ENCODE measurements at regions not wholly inside any gene's neighbourhood (a gene's known extent, or its start where the extent isn't known, plus 50 kb on each side); places are given as distances from the start of the nearest gene placed in this dataset.

- no peaks in the 10 kb centered on the region for H3K9me3 ChIP-seq
- H3K36me3 ChIP-seq (replicated peaks in 1 of 2; ENCODE audit: insufficient read depth in 1 of 2, low read depth in 2 of 2) = no peaks in the 10 kb centered on the region
- ATAC-seq (no peak), DNase-seq (no peak)
- intact Hi-C loops (cut with DNase I) = no loop called here
- no peak overlapping the region for H3K4me3 ChIP-seq
- H3K27ac ChIP-seq = no peak overlapping the region
- TF ChIP-seq POLR2A (IDR thresholded peaks at IDR 0.05) (no peak), CTCF (IDR thresholded peaks at IDR 0.05) (no peak)
- H3K27me3 ChIP-seq = no peaks in the 10 kb centered on the region
- WGBS, 2 donors = 72 to 80% methylated on average over 1 to 4 of the region's 4 CpGs
- H3K4me1 ChIP-seq = no peaks in the 10 kb centered on the region
These were observed 129.1 kb downstream of the SYT10 start for GRCh38 chr12:33310471-33310870.

DNA sequence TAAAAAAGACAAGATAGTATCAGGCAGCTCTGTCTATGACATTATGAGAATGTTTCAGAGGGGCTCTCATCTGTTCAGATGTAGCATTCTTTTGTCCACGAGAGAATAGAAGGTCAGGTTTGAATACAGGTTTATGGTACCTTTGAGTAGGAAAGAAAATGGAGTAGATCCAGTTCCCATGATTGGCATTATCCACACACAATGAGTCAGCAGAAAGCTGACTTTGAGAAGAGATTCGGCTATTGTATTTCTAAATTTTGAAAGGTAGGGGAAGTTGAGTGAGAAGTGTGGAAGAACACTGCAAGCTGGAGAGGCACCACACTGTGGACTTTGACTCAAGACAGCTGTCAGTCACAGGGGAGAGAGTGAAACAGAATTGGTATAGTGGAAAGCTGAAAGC, 135.4 kb downstream of the SYT10 start:
- Histone ChIP-seq H3K9me3 (no peaks in the 10 kb centered on the region), H3K4me1 (no peaks in the 10 kb centered on the region), H3K27ac (no peak overlapping the region), H3K4me3 (no peak overlapping the region), H3K27me3 (no peaks in the 10 kb centered on the region), H3K36me3 (replicated peaks in 1 of 2; ENCODE audit: insufficient read depth in 1 of 2, low read depth in 2 of 2) (no peaks in the 10 kb centered on the region)
- WGBS, 2 donors = 40 to 46% methylated on average over 2 of the region's 2 CpGs
- no peak for ATAC-seq
- intact Hi-C loops (cut with DNase I) = no loop called here
- TF ChIP-seq POLR2A (IDR thresholded peaks at IDR 0.05) = no peak
- no peak for TF ChIP-seq CTCF (IDR thresholded peaks at IDR 0.05)
- DNase-seq = no peak

GRCh38 chr12:33296529-33296928, 143.1 kb downstream of the SYT10 start:
- no peak for ATAC-seq
- no peak for DNase-seq
- H3K27me3 ChIP-seq = no peaks in the 10 kb centered on the region
- intact Hi-C loops (cut with DNase I) = no loop called here
- no peaks in the 10 kb centered on the region for H3K9me3 ChIP-seq
- no peaks in the 10 kb centered on the region for H3K36me3 ChIP-seq (replicated peaks in 1 of 2; ENCODE audit: insufficient read depth in 1 of 2, low read depth in 2 of 2)
- 10 to 20% methylated on average over 1 to 2 of the region's 2 CpGs for WGBS, 2 donors
- no peak for TF ChIP-seq POLR2A (IDR thresholded peaks at IDR 0.05)
- H3K27ac ChIP-seq = no peak overlapping the region
- no peaks in the 10 kb centered on the region for H3K4me1 ChIP-seq
- H3K4me3 ChIP-seq = no peak overlapping the region

- no peak overlapping the region for H3K4me3 ChIP-seq
These were observed 148.9 kb downstream of the SYT10 start for GRCh38 chr12:33290703-33291102.

GRCh38 chr12:33283054-33283453, 156.6 kb downstream of the SYT10 start:
- 52 to 67% methylated on average over 1 of the region's 1 CpG for WGBS, 2 donors
- no peak for ATAC-seq
- H3K4me1 ChIP-seq = no peaks in the 10 kb centered on the region
- no peaks in the 10 kb centered on the region for H3K27me3 ChIP-seq
- no peak overlapping the region for H3K4me3 ChIP-seq
- intact Hi-C loops (cut with DNase I) = no loop called here
- no peak for DNase-seq
- no peaks in the 10 kb centered on the region for H3K36me3 ChIP-seq (replicated peaks in 1 of 2; ENCODE audit: insufficient read depth in 1 of 2, low read depth in 2 of 2)
- peaks cover 0 to 15% (median 0%) of the 10 kb centered on the region in 3 donors for H3K9me3 ChIP-seq
- no peak for TF ChIP-seq CTCF (IDR thresholded peaks at IDR 0.05)
- no peak for TF ChIP-seq POLR2A (IDR thresholded peaks at IDR 0.05)
- no peak overlapping the region for H3K27ac ChIP-seq

More at GRCh38 chr12:33290703-33291102, 148.9 kb downstream of the SYT10 start:
- no peak for DNase-seq
- no peaks in the 10 kb centered on the region for H3K4me1 ChIP-seq
- ATAC-seq = no peak
- H3K9me3 ChIP-seq = no peaks in the 10 kb centered on the region
- TF ChIP-seq POLR2A (IDR thresholded peaks at IDR 0.05) = no peak
- 28 to 34% methylated on average over 3 of the region's 3 CpGs for WGBS, 2 donors
- no peaks in the 10 kb centered on the region for H3K36me3 ChIP-seq (replicated peaks in 1 of 2; ENCODE audit: insufficient read depth in 1 of 2, low read depth in 2 of 2)
- intact Hi-C loops (cut with DNase I) = no loop called here
- H3K27ac ChIP-seq = no peak overlapping the region
- H3K27me3 ChIP-seq = no peaks in the 10 kb centered on the region

GRCh38 chr12:33277376-33277775, 162.2 kb downstream of the SYT10 start:
- no peaks in the 10 kb centered on the region for H3K4me1 ChIP-seq

More at GRCh38 chr12:33277376-33277775, 162.2 kb downstream of the SYT10 start:
- no peak overlapping the region for H3K27ac ChIP-seq
- TF ChIP-seq CTCF (IDR thresholded peaks at IDR 0.05) (no peak), POLR2A (IDR thresholded peaks at IDR 0.05) (no peak)
- H3K9me3 ChIP-seq = peaks cover 0 to 15% (median 0%) of the 10 kb centered on the region in 3 donors
- WGBS, 2 donors = 67 to 83% methylated on average over 1 of the region's 1 CpG
- DNase-seq (no peak), ATAC-seq (no peak)
- H3K4me3 ChIP-seq = no peak overlapping the region
- no peaks in the 10 kb centered on the region for H3K36me3 ChIP-seq (replicated peaks in 1 of 2; ENCODE audit: insufficient read depth in 1 of 2, low read depth in 2 of 2)
- intact Hi-C loops (cut with DNase I) = no loop called here
- H3K27me3 ChIP-seq = no peaks in the 10 kb centered on the region

Data from body of pancreas (tissue), 4 donors.